LoVo (cell line): ENCODE measurements at regions not wholly inside any gene's neighbourhood (a gene's known extent, or its start where the extent isn't known, plus 50 kb on each side); places are given as distances from the start of the nearest gene placed in this dataset.

Experiments used
- DNase-seq: peaks from one replicate; pipeline ENCODE4 v3.0.0-alpha.2; 2016; ENCODE audit warnings: low spot score

DNA sequence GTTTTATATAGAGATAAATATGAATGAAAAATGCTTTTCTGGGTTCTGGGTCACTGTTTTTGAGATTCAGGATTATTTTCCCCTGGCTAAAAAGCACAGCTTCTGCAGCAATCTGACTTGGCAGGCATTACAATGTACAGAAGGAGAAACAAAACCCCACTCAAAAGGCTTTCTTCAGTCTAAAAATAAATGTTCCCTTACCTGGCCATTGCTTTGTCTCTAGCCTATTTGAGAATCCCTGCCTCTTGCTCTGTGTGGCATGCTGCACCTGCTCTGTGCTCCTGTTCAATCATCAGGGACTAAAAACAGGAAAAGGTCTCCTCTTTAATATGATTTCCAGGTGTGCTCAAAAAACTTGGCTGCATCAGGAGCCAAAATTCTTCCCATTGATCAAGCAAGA is 187.4 kb upstream of the STAC start:
- no peak for DNase-seq

DNA sequence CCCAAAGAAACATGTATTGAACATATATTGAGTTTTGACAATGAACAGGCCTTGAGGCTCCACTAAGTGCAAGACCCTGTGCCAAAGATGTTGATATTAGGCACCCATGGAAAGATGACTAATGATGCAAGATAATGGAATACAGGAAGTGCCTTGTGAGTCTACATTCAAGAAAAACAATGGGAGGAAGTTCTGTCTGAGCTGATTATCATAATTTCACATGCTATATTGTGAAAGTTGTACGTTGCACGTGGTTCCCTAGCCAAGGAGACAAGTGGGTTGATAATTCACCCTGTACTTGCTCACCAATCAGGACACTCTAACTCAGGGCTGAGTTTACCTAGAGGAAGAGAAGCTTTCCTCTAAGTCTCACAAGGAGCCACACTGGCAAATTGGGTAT is 186.9 kb upstream of the STAC start:
- no peak for DNase-seq

DNA sequence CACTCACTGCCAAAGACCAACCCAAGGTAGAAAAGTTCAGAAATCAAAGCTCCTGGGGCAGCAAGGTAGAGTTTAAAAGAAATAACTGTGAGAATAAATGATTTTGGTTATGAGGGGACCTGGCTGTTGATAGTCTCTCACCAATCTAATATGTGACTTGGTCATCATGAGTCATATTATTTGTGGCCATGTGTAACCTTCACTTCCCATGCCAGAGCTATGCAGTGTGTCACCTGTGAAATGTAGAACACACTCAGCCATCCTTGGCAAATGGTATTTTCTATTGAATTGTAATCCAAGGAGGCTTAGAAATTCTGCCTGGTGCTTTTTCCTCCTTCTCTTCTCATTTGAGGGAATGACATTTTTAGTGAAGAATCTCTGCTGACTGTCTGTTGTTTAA is 184.2 kb upstream of the STAC start:
- DNase-seq: no peak

DNA sequence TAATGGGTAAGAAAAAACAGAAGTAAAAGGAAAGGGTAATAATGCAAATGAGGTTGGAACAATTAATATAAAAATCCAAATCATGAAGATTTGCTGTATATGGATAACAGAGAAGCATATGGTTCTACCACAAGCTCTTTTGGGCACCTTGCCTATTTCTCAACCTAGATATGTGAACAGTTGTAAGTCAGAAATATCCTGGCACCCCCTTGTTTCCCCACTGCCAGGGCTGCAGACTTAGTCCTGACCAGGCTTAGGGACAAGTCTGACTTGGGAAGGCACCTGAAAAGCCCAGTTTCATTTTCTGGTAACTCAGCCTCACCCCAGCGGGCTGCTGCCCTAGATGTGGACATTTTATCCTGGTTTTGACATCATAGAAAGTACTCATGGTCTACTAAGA is 183.2 kb upstream of the STAC start:
- no peak for DNase-seq

DNA sequence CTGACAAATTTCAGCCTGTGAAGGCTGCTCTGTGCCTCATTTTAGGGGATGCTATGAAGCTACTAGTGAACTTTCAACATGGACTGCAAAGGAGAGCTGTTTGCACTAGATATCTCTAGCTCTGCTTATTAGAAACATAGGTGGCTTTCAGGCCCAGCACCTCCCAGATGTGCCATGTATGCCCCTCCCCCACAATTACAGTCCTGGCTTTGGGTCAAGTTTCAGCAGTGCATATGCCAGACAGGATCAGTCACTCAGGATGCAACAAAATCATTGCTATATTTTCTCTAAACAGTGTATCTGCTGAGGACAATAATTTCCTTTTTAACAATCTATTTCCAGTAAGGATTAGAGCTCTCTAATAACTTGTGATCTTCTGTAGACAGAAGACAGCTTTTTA is 178.8 kb upstream of the STAC start:
- DNase-seq: no peak

DNA sequence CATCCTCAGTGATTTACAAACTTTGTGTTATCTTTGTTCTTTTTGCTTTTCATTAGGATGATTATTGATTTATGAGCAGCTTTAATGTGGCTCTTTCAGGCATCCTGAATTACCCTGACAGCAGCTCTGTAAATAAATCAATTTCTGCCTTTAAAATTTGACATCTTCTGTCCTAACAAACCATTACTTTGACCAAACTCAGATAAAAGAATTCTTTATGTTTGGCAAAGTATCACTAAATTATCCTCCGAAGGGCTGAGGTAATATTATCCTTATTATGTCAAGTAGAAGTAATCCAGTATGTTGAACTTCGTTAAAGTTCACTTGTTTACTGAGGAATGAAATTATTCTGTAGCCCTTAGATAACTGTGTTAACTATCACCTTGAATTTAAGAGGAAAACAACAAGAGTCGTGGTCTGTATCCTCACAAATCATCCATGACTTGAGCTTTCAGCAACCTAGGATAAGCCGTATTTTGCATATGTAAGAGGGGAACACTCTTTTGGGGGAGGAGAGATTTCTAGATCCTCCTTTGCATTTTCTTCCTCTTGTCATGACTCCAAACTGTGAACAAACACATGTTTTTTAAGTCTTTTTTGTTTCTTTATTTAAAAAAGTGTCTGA is 173.2 kb upstream of the STAC start:
- DNase-seq: no peak

DNA sequence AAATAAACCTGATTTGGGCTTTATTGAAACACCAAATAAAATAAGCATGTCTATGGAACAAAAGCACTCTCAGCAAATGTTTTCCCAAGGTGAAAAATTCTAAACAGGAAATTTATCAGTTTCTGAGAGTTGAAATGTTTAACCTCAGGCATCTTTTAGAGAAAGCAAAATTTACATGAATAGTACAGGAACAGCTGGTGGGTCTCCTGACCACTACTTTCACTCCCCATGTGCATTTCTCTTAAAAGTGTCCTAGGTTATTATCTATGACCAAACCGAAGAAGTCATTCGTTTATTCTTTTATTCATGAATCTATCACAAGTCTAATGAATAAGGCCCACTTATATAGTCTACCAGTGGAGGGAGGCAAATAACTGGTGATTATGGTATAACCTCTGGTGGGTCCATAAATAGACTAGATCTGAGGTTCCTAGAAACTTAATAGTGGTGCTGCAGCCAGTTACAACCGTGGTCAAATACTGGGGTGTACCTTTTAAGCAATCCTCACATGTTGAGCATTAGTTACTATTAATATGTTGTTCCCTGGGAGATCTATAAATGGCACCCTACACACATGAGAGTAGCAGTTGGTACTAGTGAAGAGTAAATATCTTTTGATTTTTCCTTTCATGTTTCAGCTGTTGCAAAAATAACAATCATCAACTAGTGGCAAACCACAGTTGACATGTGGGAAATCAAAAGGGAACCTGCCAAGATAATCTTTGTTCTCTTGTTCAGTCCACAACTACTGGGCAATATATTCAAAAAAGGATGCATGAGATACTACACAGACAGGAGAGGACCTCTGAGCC is 169.3 kb upstream of the STAC start:
- no peak for DNase-seq

DNA sequence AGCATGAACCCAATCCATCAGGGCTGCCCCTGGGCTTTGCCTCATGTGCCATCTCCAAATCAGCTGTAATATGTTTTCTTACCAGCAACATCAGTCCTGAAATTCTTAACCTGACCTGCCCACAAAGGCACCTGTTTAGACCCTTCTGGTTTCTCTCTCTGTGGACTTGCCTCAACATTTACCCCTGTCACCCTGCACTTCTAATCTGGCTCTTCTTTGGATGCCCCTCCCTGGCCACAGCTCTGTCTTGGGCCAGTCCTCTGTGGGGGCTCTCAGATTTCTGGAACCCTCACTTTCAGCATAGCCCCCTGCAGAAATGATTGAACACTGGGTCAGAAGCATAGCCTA is 168.7 kb upstream of the STAC start:
- DNase-seq: no peak

DNA sequence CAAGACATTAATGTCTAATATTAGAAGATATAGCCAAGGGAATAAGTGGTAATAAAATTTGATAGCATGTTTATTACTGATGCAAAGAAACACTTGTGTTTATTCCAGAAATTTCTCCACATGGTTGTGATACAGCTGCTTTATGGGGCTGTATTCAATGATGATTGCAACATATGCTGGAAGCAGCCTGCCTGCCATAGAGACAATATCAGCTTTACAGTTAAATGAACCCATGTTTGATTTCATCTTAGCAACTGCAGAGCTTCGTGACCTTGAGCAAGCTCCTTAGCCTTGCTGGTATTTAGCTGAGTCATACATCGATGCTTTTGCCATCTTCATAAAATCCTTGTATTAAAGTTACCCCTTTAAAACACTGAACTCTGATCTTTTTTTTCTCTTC is 168.1 kb upstream of the STAC start:
- DNase-seq: no peak

DNA sequence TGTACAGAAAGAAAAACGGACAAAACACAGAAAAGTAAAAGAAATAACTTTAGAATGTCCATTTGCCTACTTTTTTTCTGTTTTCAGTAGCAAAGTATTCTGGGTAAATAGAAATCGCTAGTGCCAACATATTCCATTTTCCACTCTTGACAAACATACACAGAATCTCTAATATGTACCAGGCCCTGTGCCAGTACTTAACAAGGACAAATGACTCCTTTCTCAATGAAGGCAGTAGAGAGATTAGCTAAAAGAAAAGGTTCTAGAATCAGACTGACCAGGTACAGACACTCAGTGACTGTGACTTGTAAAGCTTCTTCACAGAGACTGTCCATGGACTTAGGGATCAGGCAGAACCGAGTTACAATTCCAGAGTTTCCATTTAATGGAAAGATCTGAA is 165.8 kb upstream of the STAC start:
- no peak for DNase-seq

DNA sequence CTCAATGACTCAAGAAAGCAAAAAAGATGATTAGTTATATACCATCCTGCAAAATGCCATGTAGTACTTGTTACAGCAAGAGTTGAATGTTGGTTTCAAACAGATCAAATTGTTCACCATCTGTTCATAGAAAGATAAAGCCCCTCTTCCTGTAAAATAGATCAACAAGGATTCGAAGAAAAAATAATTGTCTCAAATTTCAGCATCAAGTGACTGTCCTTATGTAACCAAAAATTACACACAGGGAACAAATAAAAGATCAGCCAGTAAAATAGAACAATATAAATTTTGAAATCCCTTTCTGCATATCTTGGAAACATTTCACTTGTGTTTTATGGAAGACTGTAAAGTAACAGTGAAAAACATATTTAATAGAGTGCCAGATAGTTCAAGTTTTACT is 165.1 kb upstream of the STAC start:
- no peak for DNase-seq

DNA sequence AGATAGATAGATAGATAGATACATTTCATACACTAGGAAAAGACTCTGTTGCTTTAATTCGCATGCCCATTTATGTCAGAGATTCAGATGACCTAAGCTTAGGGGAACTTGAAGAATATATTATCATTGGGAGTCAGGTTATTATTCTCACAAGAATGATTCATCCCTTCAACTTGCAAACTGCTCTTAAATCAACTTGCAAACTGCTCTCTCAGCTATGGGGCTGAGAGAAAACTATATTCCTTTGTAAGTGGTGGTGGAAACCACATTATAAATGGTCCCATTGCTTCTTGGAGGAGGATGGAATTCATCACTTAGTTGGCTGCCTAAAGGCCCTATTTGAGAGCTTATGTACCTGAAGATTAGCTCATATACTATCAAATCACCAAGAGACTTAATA is 160.9 kb upstream of the STAC start:
- DNase-seq: no peak

DNA sequence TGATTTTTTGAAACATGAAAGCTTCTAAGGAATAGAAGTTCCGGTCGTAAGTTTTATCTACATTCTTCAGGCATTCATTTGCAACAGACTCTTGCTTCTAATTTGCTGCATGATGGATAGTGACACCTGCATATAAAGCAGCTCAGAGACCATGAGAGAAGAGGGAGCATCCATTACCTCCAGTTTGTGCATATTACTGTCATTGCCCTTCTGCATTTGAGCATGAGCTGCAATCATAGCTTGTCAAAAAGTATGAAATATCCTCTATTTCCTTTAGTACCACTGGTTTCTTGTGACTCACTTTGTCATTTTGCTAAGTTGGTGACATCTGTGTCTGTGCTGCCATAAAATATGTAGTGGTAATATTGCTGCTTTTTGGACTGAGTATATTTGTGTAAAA is 160.1 kb upstream of the STAC start:
- DNase-seq: no peak

DNA sequence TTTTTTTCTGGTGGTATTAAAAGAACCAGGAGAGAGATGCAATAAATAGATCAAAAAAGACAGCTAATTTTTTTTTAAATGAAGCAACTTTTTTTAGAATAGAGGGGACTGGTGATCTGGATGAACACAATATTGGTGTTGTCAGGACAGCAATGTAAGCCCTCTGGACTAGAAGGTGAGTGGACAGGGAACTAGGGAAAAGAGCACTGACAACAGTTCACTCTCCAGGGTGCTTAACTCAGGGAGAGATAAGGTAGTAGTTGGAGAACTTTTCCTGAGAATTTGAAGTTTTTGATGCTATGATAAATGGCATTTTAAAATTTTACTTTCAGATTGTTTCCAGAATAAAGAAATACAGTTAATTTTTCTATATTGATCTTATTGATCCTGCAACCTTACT is 158.3 kb upstream of the STAC start:
- no peak for DNase-seq

DNA sequence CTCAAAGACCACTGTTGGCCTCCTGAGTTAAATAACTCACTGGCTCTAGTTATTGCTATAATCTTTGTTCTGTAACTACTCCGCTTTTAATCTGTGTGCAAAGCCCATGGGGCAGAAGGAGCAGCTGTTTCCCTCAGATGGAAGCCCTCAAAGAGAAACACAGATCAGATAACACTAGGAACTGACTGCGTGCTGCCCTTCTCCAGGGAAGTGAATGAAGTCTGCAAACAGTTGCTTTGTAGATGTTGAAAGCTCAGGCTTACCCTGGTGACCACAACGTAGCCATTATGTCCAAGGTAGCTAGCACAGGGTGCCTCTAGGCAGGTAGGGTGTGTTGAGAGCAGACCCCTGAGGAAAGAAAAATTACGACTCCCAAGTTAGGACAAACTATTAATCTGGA is 152.3 kb upstream of the STAC start:
- no peak for DNase-seq

DNA sequence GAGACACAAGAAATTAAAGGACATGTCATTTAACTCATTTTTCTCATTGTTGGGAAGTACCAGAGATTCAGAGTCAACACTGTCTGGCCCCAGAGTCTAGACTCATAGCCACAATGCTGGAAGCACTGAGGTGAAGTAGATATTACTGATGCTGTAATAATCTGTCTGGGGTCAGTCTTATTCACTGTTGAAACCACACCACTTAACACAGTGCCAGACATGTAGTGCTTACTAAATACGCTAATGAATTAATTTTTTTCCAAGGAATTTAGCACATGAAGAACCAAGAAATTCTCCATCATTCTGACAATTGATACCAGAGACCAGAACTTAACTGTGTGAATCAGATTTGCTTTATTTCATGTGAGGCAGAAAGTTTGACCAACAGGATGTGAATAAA is 150.8 kb upstream of the STAC start:
- DNase-seq: no peak

DNA sequence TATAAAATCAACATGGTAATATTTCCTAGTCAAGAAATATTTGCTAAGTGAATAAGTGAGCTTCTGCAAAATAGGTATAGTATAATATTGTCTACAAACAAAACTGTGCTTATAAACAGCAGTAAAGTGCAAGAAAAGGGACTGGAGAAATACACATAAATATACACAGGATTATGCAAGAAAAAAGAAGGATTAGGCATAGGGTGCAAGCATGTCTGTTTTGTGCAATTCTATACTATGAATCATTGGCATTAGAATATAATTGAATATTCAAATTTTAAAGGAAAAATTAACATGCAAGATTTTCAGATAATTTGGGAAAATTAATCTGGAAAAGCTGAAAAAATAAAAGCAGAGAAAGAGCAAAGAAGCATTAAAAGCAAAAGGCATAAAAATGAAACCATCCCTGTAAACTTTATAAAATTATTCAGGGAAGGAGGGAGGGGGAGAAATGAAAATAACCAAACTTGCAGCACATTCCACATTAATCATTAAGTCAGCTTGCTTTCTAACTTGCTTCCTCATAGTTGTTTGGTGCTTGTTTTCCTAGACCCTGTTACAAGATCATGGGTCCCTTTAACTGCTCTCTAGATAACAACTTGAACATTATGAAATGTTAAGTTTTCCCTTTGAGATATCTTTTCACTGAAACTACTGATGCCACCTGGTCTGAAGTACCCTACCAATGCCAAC is 147.4 kb upstream of the STAC start:
- DNase-seq: no peak

DNA sequence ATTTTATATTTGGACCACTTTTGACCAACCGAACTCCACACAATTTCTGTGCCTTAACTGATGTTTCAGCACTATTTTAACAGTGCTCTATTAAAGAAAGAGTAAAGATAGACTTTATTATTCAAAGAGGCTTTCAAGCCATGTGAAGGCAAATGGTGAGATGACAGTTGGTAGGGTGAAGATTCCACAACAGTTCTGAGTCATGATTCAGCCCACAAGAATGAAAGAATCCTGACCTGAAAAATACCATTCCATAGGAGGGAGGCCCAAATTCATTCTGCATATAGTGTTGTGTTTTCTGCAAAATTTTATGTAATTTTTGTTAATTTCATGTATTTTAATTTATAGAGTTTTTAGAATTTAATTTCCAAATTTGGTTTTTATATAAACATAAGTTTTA is 135.6 kb upstream of the STAC start:
- no peak for DNase-seq

DNA sequence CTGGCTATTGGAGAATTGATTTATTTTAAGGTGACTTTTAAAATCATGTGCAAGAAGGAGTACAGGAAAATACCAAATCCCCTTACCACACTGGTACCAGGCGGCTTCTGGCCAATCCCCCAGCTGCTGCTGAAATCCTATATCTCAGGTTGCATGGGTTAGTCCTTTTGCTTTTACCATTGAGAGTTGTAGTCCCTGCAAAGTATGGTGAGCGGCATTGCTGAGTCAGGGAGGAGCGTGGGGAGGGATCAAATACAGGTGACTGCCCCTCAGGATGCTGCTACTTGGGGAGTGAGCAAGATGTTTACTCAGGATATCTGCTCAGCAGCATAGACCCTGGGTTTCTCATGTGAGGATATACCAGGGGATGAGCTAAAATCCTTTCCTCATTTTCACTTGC is 131.9 kb upstream of the STAC start:
- no peak for DNase-seq

DNA sequence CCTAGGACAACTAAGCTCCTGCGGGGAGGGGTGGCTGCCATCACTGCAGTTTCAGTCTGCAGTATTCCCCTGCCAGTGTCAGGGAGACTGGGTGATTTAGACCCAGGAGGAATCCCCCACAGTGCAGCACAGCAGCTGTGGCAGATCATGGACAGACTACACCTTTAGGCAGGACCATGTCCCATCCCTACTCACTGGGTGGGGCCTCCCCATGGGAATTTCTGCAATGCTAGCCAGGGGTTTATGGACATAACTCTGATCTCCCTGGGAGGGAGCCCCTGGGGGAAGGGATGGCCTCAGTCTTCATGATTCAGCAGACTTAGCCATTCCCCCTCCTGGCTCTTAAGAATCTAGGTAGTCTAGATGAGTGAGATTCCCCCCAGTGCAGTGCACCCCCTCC is 130.1 kb upstream of the STAC start:
- no peak for DNase-seq

DNA sequence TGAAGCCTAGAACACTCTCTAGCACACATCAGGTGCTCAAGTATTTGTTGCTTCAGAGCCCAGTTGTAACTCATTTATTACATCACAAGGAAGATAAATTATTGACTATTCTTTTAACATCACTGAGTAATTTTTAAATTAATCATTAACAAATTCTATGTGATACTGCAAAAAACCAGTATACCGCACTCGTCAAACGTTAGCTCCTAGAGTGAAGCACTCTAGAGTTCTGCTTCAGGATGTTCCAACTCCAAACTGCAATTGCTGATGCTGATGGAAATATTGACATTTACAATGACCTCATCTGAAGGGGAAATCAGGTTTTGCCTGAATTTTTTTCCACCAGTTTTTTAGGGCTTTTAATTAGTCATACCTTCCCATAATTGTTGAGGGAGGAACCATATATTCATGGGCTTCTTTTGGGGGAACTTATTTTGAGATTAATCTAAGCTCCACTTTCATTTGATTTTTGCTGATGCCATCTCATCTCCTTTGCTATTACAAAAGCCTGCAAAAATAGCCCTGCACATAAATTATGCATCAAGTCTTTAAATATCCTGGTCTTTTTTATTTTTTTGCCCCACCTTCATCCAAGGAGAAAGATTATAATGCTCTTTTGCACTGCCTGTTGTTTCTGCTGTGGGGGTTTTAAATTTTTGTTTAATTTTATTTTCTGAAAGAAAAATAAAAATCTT is 123.0 kb upstream of the STAC start:
- no peak for DNase-seq

DNA sequence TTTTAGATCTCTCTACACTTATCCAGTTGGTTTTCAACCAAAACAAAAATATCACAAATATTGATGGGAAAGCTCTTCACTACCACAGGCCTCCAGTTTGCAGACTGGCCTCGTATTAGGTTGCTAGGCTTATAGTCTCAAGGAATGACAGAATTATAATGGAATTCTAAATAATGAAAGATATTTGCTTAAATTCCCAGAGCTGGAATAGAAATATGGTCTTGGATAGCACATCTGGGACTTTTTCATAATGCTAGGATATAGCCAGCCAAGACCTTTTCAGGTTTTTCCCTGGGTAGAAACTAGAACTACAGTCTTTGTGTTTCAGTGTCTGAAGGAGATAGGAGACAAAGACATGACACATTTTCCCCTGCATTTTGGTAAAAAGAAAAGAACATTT is 121.9 kb upstream of the STAC start:
- no peak for DNase-seq

DNA sequence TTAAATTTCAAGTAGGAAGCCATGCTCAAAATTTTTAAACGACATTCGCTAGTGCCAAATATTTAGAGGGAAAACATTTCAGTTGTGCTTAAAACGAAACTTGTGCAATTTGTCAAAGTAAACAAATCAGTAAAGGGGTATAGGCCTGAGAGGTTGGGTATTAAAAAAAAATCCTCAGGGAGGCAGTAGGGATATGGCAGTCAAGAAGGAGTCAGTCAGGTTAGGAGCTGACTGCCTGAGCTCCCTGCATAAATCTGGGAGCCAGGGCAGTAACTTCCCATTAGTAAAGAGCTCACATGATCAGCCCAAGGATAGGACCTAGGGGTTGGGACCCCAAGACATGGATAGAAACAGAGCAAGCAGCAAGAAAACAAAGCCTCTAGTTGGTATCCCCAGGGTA is 120.7 kb upstream of the STAC start:
- no peak for DNase-seq
